HG02798 (cell line): ENCODE measurements at regions not wholly inside any gene's neighbourhood (a gene's known extent, or its start where the extent isn't known, plus 50 kb on each side); places are given as distances from the start of the nearest gene placed in this dataset.

Experiments
- ATAC-seq: cut with Tn5 transposase; IDR thresholded peaks from one replicate; pipeline ENCODE4 v1.9.1; 2021; ENCODE audit warnings: mild to moderate bottlenecking; ENCODE audit not compliant: unreplicated experiment, poor library complexity

GRCh38 chr9:126119731-126120130 is 206.9 kb upstream of the MVB12B start:
- ATAC-seq, result no peak

GRCh38 chr9:126122901-126123616 is 203.6 kb upstream of the MVB12B start:
- ATAC-seq, result no peak

GRCh38 chr9:126123927-126124326 is 202.7 kb upstream of the MVB12B start:
- ATAC-seq, result no peak

GRCh38 chr9:126125177-126125576 is 201.5 kb upstream of the MVB12B start:
- ATAC-seq, result no peak

- ATAC-seq, result no peak
Measured at GRCh38 chr9:126125577-126125976, 201.1 kb upstream of the MVB12B start.

- ATAC-seq, result no peak
Measured at GRCh38 chr9:126125992-126126409, 200.6 kb upstream of the MVB12B start.

- ATAC-seq, result no peak
Measured at GRCh38 chr9:126126807-126127206, 199.8 kb upstream of the MVB12B start.

- no peak for ATAC-seq
Measured at GRCh38 chr9:126127591-126127990, 199.0 kb upstream of the MVB12B start.

GRCh38 chr9:126128494-126129142 is 198.0 kb upstream of the MVB12B start:
- ATAC-seq, result no peak

GRCh38 chr9:126131066-126132010 is 195.3 kb upstream of the MVB12B start:
- ATAC-seq, result no peak

GRCh38 chr9:126132746-126133145 is 193.9 kb upstream of the MVB12B start:
- no peak for ATAC-seq

- no peak for ATAC-seq
Measured at GRCh38 chr9:126144196-126144595, 182.4 kb upstream of the MVB12B start.

GRCh38 chr9:126144603-126145456 is 181.8 kb upstream of the MVB12B start:
- no peak for ATAC-seq

GRCh38 chr9:126145887-126146253 is 180.8 kb upstream of the MVB12B start:
- ATAC-seq, result no peak

GRCh38 chr9:126146254-126147145 is 180.1 kb upstream of the MVB12B start:
- peak; percentile 63 for ATAC-seq

- ATAC-seq, result no peak
Measured at GRCh38 chr9:126147186-126147935, 179.3 kb upstream of the MVB12B start.

GRCh38 chr9:126147936-126148870 is 178.4 kb upstream of the MVB12B start:
- no peak for ATAC-seq
